ENCODE measurements at regions not wholly inside any gene's neighbourhood (a gene's known extent, or its start where the extent isn't known, plus 50 kb on each side); places are given as distances from the start of the nearest gene placed in this dataset.

DNA sequence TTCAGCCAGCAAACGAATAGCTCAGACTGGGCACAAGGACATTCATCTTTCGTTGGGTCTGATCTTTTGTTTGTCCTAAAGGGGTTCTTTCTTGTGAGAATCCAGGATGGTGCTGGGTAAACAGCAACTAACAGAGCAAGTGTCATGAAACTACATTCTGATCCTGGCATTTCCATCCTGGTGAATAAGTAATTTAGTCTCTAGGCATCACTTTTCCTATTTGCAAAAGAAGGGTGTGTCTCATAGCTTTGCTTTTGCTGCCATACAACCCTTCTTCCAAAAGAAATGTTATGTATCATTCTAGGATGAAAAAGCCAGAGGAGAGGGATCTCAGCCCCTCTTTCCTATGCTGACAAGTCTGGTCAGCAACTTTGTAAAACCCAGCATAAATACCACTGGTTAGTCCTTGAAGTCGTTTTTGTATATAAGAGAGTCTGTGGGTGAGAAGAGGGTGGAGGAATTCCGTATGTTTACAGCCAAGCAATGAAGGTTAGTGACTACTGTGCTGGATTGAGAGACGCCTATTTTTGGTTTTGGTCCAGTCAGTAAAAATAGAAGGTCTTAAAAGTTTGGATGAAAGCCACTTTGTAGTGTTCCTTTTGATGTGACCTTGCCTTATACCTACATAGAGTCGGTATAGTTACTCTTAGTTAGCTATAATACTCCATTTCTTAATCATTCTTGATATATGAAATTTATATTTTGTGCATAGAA is 88.4 kb upstream of the SLC25A13 start:
- no peak for DNase-seq (ENCODE audit: low read depth)

DNA sequence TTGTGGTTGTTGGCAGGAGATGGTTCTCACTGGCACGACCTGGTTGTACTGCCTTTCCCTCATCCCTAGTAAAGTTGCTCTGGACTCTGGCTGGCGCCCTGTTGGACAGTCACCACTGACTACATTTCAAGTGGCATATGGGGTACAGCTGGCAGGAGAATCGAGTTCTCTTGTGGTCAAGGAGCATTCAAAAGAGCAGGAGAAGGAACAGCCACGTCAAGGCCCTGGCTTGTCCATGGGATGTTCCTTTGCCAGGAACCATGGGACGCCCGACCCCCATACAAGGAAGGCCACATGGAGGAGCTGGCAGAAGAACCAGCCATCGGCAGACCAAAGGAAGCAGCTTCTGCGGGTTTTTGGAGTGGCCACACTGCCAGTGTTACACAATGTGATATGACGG is 87.0 kb upstream of the SLC25A13 start:
- DNase-seq (ENCODE audit: low read depth), result no peak

DNA sequence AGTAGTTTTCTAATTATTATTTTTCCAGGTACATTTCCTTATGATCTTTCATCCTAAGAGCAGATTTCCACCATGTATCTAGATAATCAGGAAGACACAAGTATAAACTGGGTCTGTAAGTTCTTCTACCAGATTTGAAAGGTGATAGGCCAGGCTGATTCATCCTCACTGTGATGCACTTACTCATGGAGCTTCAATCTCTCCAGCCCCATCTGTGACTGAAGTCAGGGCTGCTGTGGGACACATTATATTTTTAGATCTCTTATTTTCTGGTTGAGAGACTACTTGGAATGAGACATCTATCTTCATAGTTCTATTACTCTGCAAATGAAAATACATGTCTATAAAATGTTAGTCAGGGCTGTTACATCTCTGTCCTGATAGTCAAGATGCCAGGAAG is 85.5 kb upstream of the SLC25A13 start:
- DNase-seq (ENCODE audit: low read depth), result peak; percentile 74

DNA sequence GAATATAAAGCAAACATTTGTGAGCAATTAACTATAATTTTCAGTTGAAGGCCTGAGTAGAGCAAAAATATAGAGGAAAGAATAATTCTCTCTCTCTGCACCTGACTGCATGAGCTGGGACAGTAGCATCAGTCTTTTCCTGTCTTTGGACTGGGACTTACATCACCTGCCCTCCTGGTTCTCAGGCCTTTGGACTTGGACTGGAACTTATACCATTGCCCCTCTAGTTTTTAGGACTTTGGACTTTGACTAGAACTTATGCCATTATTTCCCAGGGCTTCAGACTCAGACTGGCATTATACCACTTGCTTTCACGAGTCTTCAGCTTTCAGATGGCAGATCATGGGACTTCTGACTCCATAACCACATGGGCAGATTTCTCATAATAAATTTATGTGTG is 81.0 kb upstream of the SLC25A13 start:
- no peak for DNase-seq (ENCODE audit: low read depth)

DNA sequence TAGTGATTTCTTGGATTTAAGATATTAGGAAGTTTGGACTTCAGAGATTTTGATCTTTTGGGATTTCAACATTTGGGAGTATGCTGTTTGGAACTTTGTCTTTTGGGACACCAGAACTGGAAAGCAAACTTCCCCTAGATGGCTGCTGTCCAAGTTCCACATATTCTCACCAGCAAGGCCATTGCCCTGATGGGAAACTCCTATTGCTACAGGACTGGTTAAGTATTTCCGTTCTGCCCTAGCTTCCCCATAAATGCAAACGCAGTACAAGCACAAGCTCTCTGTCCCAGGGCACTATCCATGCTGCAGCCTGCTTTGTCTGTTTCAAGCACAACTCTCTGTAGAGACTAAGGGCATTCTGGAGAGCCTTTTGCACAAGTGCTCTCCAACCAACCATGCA is 79.3 kb upstream of the SLC25A13 start:
- no peak for DNase-seq (ENCODE audit: low read depth)

DNA sequence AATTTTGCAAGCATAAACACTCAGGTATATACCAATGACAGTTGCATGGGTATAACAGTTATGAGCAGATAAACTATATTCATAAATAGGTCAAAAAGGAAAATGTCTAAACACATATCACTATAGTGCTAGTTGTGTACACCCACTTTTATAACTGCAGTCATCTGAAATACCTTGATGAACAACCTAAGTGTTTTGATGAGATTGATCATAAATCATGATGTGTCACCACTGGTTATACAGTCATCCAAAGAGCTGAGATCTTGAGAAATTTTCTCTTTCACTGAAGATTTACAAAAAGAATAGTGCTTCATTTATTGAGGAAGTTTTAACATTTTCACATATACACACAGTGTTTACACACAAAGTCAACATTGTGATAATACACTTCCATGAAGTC is 78.6 kb upstream of the SLC25A13 start:
- no peak for DNase-seq (ENCODE audit: low read depth)

DNA sequence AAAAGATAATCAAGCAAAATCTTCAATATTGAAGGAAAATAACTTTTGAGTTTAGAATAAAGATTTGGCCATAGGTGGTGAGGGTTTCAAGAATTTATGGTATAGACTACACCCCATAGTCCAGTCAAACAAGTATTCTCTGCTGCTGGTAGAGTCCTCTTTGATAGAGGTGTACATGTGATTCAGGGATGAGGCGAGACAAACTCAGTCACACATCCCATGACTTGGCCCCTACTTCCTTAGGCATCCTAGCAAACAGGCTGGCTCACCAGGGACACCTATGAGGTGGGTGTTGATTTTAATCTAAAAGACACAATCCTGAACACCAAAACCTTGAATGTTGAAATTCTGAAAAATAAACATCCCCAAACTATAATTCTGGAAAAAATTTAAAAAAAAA is 78.1 kb upstream of the SLC25A13 start:
- DNase-seq (ENCODE audit: low read depth), result no peak

DNA sequence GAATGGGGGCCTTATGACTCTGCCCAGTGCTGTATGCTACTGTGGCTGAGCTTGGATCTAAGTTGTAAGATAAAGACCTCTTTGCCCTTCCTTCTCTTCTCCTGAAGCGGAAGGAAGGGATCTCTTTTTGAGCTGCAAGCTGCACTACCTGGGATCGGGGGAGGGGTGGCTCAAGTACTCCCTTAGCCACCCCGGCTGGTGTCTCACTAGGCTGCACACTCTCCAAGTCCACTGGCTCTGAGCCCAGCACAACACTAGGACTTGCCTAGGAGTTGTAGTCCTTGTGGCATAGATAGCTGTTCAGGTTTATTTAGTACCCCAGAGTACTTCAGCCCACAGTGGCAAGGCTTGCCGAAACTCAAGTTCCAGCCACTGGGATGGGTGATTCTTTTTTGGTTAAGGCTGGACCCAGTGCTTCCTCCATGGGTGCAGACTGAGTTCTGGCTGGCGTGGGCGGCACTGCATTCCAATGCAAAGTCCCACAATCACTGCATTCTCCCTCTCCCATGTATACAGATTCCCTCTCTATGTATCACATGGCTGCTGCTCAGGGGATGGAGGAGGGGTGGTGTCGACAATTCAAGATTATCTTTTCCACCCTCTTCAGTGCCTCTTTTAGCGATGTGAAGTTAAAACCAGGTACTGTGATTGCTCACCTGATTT is 76.2 kb upstream of the SLC25A13 start:
- DNase-seq (ENCODE audit: low read depth), result no peak

DNA sequence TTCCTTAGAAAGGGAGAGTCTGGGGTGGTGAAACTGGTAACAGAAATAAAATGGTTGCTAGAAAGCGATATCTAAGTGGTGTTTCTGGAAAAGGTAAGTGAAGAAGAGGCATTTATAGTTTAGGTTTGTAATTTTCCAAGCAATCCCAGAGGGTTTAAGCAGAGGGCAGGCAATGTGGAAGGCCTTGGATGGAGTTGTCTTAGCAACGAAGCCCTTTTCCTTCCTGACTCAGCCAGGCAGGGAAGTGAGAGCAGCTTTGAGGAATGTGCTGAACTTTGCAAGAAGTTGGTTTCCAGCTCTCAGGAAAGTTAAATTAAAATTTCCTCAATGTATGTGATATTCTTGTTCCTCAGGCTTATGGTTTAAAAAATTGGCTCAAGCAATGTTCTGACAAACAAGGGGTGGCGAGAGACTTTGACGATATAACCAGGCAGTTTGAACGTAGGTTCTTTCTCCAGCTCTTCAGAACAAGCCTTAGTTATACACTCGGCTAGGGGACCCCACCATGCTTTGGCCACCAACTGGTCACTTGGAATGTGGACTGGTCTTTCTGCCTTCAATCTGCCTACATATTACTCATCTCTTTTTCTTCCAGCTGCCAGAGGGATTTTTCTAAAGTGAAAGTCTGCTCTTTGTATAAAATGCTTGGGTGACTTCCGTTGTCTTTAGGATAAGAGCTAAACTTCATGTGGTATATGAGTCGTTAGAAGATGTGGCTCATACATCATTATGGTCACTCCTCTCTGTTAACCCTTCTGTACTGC is 66.9 kb upstream of the SLC25A13 start:
- DNase-seq (ENCODE audit: low read depth), result peak; percentile 81

DNA sequence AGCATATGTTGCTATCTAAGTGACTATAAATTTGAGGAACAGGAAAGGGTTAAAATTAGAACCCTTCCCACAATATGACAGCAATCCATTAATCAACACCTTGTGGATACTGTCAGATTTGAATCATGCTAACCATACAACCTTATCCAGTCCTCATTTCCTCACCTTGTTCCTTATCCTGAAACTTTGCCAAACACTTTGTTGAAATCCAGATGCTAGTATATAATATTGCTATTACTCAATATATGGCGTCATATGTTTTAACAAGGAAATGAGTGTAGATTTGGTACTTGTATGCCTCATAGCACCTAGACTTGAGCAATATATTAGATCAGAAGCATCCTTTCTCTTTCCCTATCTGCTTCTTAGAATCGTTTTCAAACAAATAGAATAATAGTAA is 66.3 kb upstream of the SLC25A13 start:
- DNase-seq (ENCODE audit: low read depth), result no peak

DNA sequence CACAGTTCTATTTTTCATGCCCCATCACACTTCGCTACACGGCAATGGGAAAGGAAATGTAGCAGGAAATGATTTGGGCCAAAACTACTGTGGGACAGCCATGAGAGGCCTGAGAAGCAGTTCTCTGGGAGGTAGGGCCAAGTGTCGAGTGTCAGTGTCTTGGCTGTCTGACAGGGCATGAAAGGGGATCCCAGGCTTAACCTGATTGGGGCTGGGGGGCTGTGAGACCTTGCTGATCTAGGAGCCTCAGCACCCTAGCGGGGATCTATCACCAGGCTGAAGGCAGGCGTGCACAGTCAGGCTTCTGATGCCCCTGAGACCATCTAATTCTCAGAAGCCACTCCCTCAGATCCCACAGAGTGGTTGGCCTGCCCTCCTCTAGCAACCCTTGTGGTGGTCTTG is 58.2 kb upstream of the SLC25A13 start:
- DNase-seq (ENCODE audit: low read depth), result no peak

DNA sequence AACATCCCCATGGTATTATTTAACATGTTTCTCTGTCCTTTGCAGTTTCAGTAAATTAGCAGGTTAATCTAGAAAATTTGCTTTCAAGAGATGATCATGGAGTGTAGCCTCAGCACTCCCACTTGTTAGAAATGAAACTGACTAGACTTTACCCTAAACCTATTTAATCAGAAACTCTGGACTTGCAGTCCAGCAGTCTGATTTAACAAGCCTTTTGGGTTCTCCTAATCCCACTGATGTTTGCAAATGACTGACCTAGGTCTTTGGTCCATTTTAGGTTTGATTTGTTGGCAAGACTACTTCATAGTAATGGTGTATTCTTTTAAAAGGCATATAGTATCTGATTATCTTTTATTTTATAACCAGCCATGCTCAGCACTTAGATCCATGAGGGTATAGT is 55.5 kb upstream of the SLC25A13 start:
- no peak for DNase-seq (ENCODE audit: low read depth)
